Transverse colon (tissue), 4 donors: ENCODE measurements at regions not wholly inside any gene's neighbourhood (a gene's known extent, or its start where the extent isn't known, plus 50 kb on each side); places are given as distances from the start of the nearest gene placed in this dataset.

Experiments
- DNase-seq: peaks from one replicate; pipeline ENCODE4 v3.0.0-alpha.2; 2019
- H3K27ac ChIP-seq, 4 donors: fragments of 200-600 bp; sonication (generic); 2 replicates each; pipeline ENCODE4 v1.5.1; 2016 to 2018; ENCODE audit warnings: inconsistent platforms in 4 of 4
- H3K27me3 ChIP-seq: fragments of 200-600 bp; sonication (generic); 2 replicates; pipeline ENCODE4 v1.5.1; 2017; ENCODE audit warnings: inconsistent platforms
- H3K36me3 ChIP-seq, 4 donors: fragments of 200-600 bp; sonication (generic); 2 replicates each; pipeline ENCODE4 v1.5.1; 2017 to 2019; ENCODE audit warnings: inconsistent platforms in 4 of 4
- H3K4me1 ChIP-seq, 4 donors: fragments of 200-600 bp; sonication (generic); 2 replicates each; pipeline ENCODE4 v1.5.1; 2017 to 2020; ENCODE audit warnings: inconsistent platforms in 4 of 4
- H3K4me3 ChIP-seq, 4 donors: fragments of 200-600 bp; sonication (generic); 1 replicate in 1 of 4; 2 replicates in 3 of 4; pipeline versions ENCODE4 v1.5.1 to v1.6.1; 2017 to 2019; ENCODE audit warnings: inconsistent platforms in 4 of 4
- H3K9me3 ChIP-seq, 2 donors: fragments of 200-600 bp; sonication (generic); 2 replicates each; pipeline ENCODE4 v1.5.1; 2017 to 2019; ENCODE audit warnings: inconsistent platforms in 2 of 2
- CTCF ChIP-seq, 5 experiments: fragments of 200-600 bp in 3 of 5; fragments of 450-650 bp in 2 of 5; sonication (generic) in 3 of 5; IDR thresholded peaks; 1 replicate in 2 of 5; 2 replicates in 3 of 5; pipeline ENCODE4 v1.5.1; 2016 to 2017; ENCODE audit warnings: antibody characterized with exemption in 5 of 5, inconsistent platforms in 3 of 5, mild to moderate bottlenecking in 2 of 5, moderate library complexity in 1 of 5
- EP300 ChIP-seq: sonication (generic); formaldehyde crosslinking; IDR thresholded peaks from one replicate; pipeline ENCODE4 v1.6.1; 2017; ENCODE audit warnings: antibody characterized with exemption, low read depth
- POLR2A ChIP-seq: fragments of 450-650 bp; IDR thresholded peaks from one replicate; pipeline ENCODE4 v1.6.1; 2016; ENCODE audit warnings: antibody characterized with exemption, mild to moderate bottlenecking, moderate library complexity
- POLR2AphosphoS5 ChIP-seq, 3 donors: sonication (generic); formaldehyde crosslinking; IDR thresholded peaks; one replicate each; pipeline ENCODE4 v1.6.1; 2016; ENCODE audit warnings: antibody characterized with exemption in 3 of 3
- WGBS, 2 donors: methylation state at CpG; one replicate each; pipeline ENCODE4 v1.1.5; 2018; ENCODE audit warnings: low coverage in 1 of 2; 5-methylcytosine and 5-hydroxymethylcytosine counted together
- in situ Hi-C, 4 donors: fragments of 200-750 bp; cut with MboI; loops; one replicate each; pipeline versions ENCODE4 v1.15.0 to v1.15.1; 2017; ENCODE audit warnings: low sequenced_read_pairs in 3 of 4, low pct_ligation_motif_present in 1 of 4, low pct_unique_long_range_greater_than_20kb in 1 of 4
- intact Hi-C: fragments of 100-400 bp; cut with DNase I; formaldehyde crosslinking; loops from one replicate; pipeline ENCODE4 v1.15.1; 2023; ENCODE audit warnings: low total_unique reads

GRCh38 chr14:38835874-38836273 is 267.2 kb downstream of the SEC23A start:
- no peak for DNase-seq
- no peaks in the 10 kb centered on the region for H3K27me3 ChIP-seq
- no peak overlapping the region for H3K27ac ChIP-seq
- H3K4me1 ChIP-seq, result peaks cover 0 to 28% (median 15%) of the 10 kb centered on the region in 4 donors
- no peaks in the 10 kb centered on the region for H3K9me3 ChIP-seq
- H3K4me3 ChIP-seq, result no peak overlapping the region
- in situ Hi-C loops, result no loop called here
- intact Hi-C loops, result no loop called here
- no peaks in the 10 kb centered on the region for H3K36me3 ChIP-seq
- TF ChIP-seq POLR2AphosphoS5 (IDR thresholded peaks at IDR 0.05) (no peak), CTCF (IDR thresholded peaks at IDR 0.05) (no peak)
- 96% methylated on average over 16 of the region's 18 CpGs; no CpG with 5 or more reads in 1 of the 2 donors for WGBS, 2 donors

GRCh38 chr14:38828183-38828827 is 274.7 kb downstream of the SEC23A start:
- H3K4me3 ChIP-seq, result no peak overlapping the region
- intact Hi-C loops (no loop called here), in situ Hi-C loops (no loop called here)
- H3K27me3 ChIP-seq, result no peaks in the 10 kb centered on the region
- no peaks in the 10 kb centered on the region for H3K9me3 ChIP-seq
- TF ChIP-seq EP300 (no peak), POLR2AphosphoS5 (IDR thresholded peaks at IDR 0.05) (no peak), POLR2A (no peak), CTCF (IDR thresholded peaks at IDR 0.05) (no peak)
- H3K4me1 ChIP-seq, result no peaks in the 10 kb centered on the region
- no peak overlapping the region for H3K27ac ChIP-seq
- no peaks in the 10 kb centered on the region for H3K36me3 ChIP-seq
- WGBS, 2 donors, result 76 to 78% methylated on average over 5 of the region's 5 CpGs
- DNase-seq, result no peak

GRCh38 chr14:38824706-38825105 is 278.3 kb downstream of the SEC23A start:
- 76 to 83% methylated on average over 2 of the region's 2 CpGs for WGBS, 2 donors
- in situ Hi-C loops, result no loop called here
- H3K36me3 ChIP-seq, result no peaks in the 10 kb centered on the region
- no peak for DNase-seq
- no peaks in the 10 kb centered on the region for H3K9me3 ChIP-seq
- no peak overlapping the region for H3K27ac ChIP-seq
- TF ChIP-seq EP300, result no peak
- TF ChIP-seq POLR2AphosphoS5 (IDR thresholded peaks at IDR 0.05), result no peak
- no peak for TF ChIP-seq CTCF (IDR thresholded peaks at IDR 0.05)
- no peak for TF ChIP-seq POLR2A
- H3K27me3 ChIP-seq, result no peaks in the 10 kb centered on the region
- H3K4me1 ChIP-seq, result no peaks in the 10 kb centered on the region
- intact Hi-C loops, result no loop called here
- no peak overlapping the region for H3K4me3 ChIP-seq

GRCh38 chr14:38818555-38818954 is 284.5 kb downstream of the SEC23A start:
- Histone ChIP-seq H3K4me3 (no peak overlapping the region), H3K36me3 (no peaks in the 10 kb centered on the region), H3K27me3 (no peaks in the 10 kb centered on the region), H3K27ac (no peak overlapping the region), H3K9me3 (no peaks in the 10 kb centered on the region), H3K4me1 (no peaks in the 10 kb centered on the region)
- WGBS, 2 donors, result 78 to 91% methylated on average over 1 of the region's 1 CpG
- intact Hi-C loops (no loop called here), in situ Hi-C loops (no loop called here)
- no peak for DNase-seq
- TF ChIP-seq CTCF (IDR thresholded peaks at IDR 0.05), result no peak
- no peak for TF ChIP-seq POLR2AphosphoS5 (IDR thresholded peaks at IDR 0.05)
- TF ChIP-seq EP300, result no peak
- no peak for TF ChIP-seq POLR2A
